ENCODE measurements at regions not wholly inside any gene's neighbourhood (a gene's known extent, or its start where the extent isn't known, plus 50 kb on each side); places are given as distances from the start of the nearest gene placed in this dataset.

GRCh38 chr10:52651293-52651692 is 121.3 kb downstream of the MBL2 start:
- no peak for TF ChIP-seq CTCF (optimal IDR thresholded peaks at IDR 0.05 in 1 of 3, IDR thresholded peaks at IDR 0.05 in 1 of 3, conservative IDR thresholded peaks at IDR 0.05 in 1 of 3; ENCODE audit: extremely low read depth in 1 of 3, insufficient read depth in 2 of 3, low read length in 3 of 3)
- TF ChIP-seq EZH2 (IDR thresholded peaks at IDR 0.05; ENCODE audit: low read length) = no peak

Measured in keratinocyte (primary cell).